MM.1S (cell line): ENCODE measurements at regions not wholly inside any gene's neighbourhood (a gene's known extent, or its start where the extent isn't known, plus 50 kb on each side); places are given as distances from the start of the nearest gene placed in this dataset.

Source experiments
- DNase-seq: peaks from one replicate; pipeline ENCODE4 v3.0.0-alpha.2; 2015
- H2AFZ ChIP-seq: fragments of 300-600 bp; sonication (generic); 2 replicates; pipeline ENCODE4 v1.6.0; 2016; ENCODE audit warnings: antibody characterized with exemption, low read length
- H3F3A ChIP-seq: fragments of 300-600 bp; sonication (generic); 2 replicates; pipeline ENCODE4 v1.6.1; 2016; ENCODE audit warnings: mild to moderate bottlenecking, antibody characterized with exemption, low read length, moderate library complexity, mixed read lengths; ENCODE audit not compliant: insufficient read depth
- H3K27ac ChIP-seq: fragments of 300-600 bp; sonication (generic); 2 replicates; pipeline ENCODE4 v1.5.1; 2016; ENCODE audit warnings: mild to moderate bottlenecking, low read length
- H3K27me3 ChIP-seq: fragments of 300-600 bp; sonication (generic); replicated peaks from 2 replicates; pipeline ENCODE4 v1.6.0; 2016; ENCODE audit warnings: low read length; ENCODE audit not compliant: insufficient read depth
- H3K36me3 ChIP-seq: fragments of 300-600 bp; sonication (generic); replicated peaks from 2 replicates; pipeline ENCODE4 v1.6.1; 2016; ENCODE audit warnings: mild to moderate bottlenecking, low read length, mixed read lengths; ENCODE audit not compliant: insufficient read depth
- H3K4me1 ChIP-seq: fragments of 300-600 bp; sonication (generic); 2 replicates; pipeline ENCODE4 v1.6.1; 2016; ENCODE audit warnings: low read length, mixed read lengths
- H3K4me2 ChIP-seq: fragments of 300-600 bp; sonication (generic); 2 replicates; pipeline ENCODE4 v1.6.0; 2016; ENCODE audit warnings: low read depth, low read length
- H3K4me3 ChIP-seq: fragments of 300-600 bp; sonication (generic); 2 replicates; pipeline ENCODE4 v1.5.1; 2016; ENCODE audit warnings: low read length, mixed read lengths
- H3K79me2 ChIP-seq: fragments of 300-600 bp; sonication (generic); 2 replicates; pipeline ENCODE4 v1.6.1; 2016; ENCODE audit warnings: mixed run types, low read length, mixed read lengths
- H3K9ac ChIP-seq: fragments of 300-600 bp; sonication (generic); 2 replicates; pipeline ENCODE4 v1.6.1; 2016; ENCODE audit warnings: low read length, mixed read lengths
- H3K9me2 ChIP-seq: fragments of 300-600 bp; sonication (generic); replicated peaks from 2 replicates; pipeline ENCODE4 v1.6.1; 2016; ENCODE audit warnings: mild to moderate bottlenecking, low read length, mixed read lengths; ENCODE audit not compliant: insufficient read depth
- H3K9me3 ChIP-seq: fragments of 300-600 bp; sonication (generic); replicated peaks from 2 replicates; pipeline ENCODE4 v1.6.1; 2016; ENCODE audit warnings: mild to moderate bottlenecking, low read length, mixed read lengths; ENCODE audit not compliant: insufficient read depth
- H4K20me1 ChIP-seq: fragments of 300-600 bp; sonication (generic); 2 replicates; pipeline ENCODE4 v1.6.1; 2016; ENCODE audit warnings: mild to moderate bottlenecking, low read length, moderate library complexity, mixed read lengths; ENCODE audit not compliant: insufficient read depth
- CTCF ChIP-seq: fragments of 300-600 bp; sonication (generic); IDR thresholded peaks from 2 replicates; pipeline ENCODE4 v1.5.1; 2016; ENCODE audit warnings: antibody characterized with exemption, low read length, mixed read lengths
- EZH2 ChIP-seq: fragments of 300-600 bp; sonication (generic); optimal IDR thresholded peaks from 2 replicates; pipeline ENCODE3; 2017; ENCODE audit warnings: low read depth, mild to moderate bottlenecking, antibody characterized with exemption, low read length, mixed read lengths
- EZH2phosphoT487 ChIP-seq: fragments of 300-600 bp; sonication (generic); IDR thresholded peaks from 2 replicates; pipeline ENCODE4 v1.6.1; 2018; ENCODE audit warnings: antibody characterized with exemption, low read length

- Histone ChIP-seq H3K27me3 (no peaks in the 10 kb centered on the region), H3K27ac (no peak overlapping the region), H3K79me2 (no peaks in the 10 kb centered on the region), H4K20me1 (no peaks in the 10 kb centered on the region), H3K36me3 (no peaks in the 10 kb centered on the region), H3K4me2 (no peak overlapping the region), H3K4me3 (no peak overlapping the region), H2AFZ (no peak overlapping the region), H3F3A (no peaks in the 10 kb centered on the region), H3K4me1 (no peaks in the 10 kb centered on the region), H3K9me2 (no peaks in the 10 kb centered on the region), H3K9me3 (no peaks in the 10 kb centered on the region), H3K9ac (no peak overlapping the region)
- no peak for DNase-seq
- TF ChIP-seq EZH2phosphoT487 (no peak), CTCF (peak; percentile 23; the same call in 1 of the 2 replicates), EZH2 (no peak)
Measured at GRCh38 chr20:4569092-4569491, 117.2 kb upstream of the PRNP start.

DNA sequence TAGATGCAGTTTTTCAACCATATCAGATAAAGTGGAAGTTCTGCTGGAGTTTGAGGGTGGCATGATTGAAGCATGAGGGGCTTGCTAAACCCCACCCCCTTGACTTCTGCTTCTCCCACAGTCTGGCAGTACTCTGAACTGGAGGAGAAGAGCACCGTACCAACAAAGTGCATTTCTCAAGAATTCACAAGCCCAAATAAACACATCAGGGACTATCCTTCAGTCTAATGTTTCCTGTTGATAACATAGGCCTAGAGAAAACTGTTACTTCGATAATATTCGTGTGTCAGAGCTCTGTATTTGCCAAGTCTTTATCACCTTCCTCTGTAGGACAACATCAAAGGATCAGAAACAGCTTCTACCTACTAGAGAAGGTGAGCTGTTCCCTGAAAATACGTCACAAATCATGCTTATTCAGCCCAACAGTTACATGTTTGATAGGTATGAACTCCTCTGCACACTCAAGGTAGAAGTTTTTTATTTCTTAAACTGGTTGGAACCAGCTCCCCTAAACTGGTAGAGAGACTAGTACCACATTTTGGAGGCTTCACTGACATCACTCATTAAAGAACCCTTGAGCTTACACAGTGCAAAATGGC, 117.8 kb upstream of the PRNP start:
- no peaks in the 10 kb centered on the region for H3K79me2 ChIP-seq
- H3K9me3 ChIP-seq: no peaks in the 10 kb centered on the region
- H3F3A ChIP-seq: no peaks in the 10 kb centered on the region
- no peak overlapping the region for H3K4me3 ChIP-seq
- H3K27me3 ChIP-seq: no peaks in the 10 kb centered on the region
- no peak overlapping the region for H3K9ac ChIP-seq
- no peaks in the 10 kb centered on the region for H4K20me1 ChIP-seq
- no peaks in the 10 kb centered on the region for H3K9me2 ChIP-seq
- TF ChIP-seq EZH2phosphoT487 (no peak), EZH2 (no peak), CTCF (no peak)
- no peak for DNase-seq
- H3K4me1 ChIP-seq: no peaks in the 10 kb centered on the region
- H2AFZ ChIP-seq: no peak overlapping the region
- H3K27ac ChIP-seq: no peak overlapping the region
- no peaks in the 10 kb centered on the region for H3K36me3 ChIP-seq
- H3K4me2 ChIP-seq: no peak overlapping the region

GRCh38 chr20:4567170-4567569, 119.1 kb upstream of the PRNP start:
- Histone ChIP-seq H3K9me2 (no peaks in the 10 kb centered on the region), H3K27me3 (no peaks in the 10 kb centered on the region), H3K79me2 (no peaks in the 10 kb centered on the region), H3K4me1 (no peaks in the 10 kb centered on the region), H4K20me1 (no peaks in the 10 kb centered on the region), H3K27ac (no peak overlapping the region), H2AFZ (no peak overlapping the region), H3K4me3 (no peak overlapping the region), H3K9me3 (no peaks in the 10 kb centered on the region), H3K9ac (no peak overlapping the region), H3K4me2 (no peak overlapping the region), H3K36me3 (no peaks in the 10 kb centered on the region), H3F3A (no peaks in the 10 kb centered on the region)
- no peak for DNase-seq
- TF ChIP-seq EZH2 (no peak), CTCF (no peak), EZH2phosphoT487 (no peak)
